Left ventricle myocardium superior (tissue), 1 donor: ENCODE measurements at regions not wholly inside any gene's neighbourhood (a gene's known extent, or its start where the extent isn't known, plus 50 kb on each side); places are given as distances from the start of the nearest gene placed in this dataset.
A peak's percentile ranks its signal among the peaks of the same experiment; 100 is the strongest.
"Not testable (repeated sequence)": the region's sequence is repeated elsewhere in the genome, so short reads cannot be mapped to it uniquely, and the experiment has no call there.

ENCODE experiments used
- ATAC-seq: fragments of 200-7000 bp; cut with Tn5 transposase; one replicate; pipeline ENCODE4 v1.9.1; 2020; ENCODE audit warnings: mild to moderate bottlenecking, moderate library complexity
- DNase-seq: peaks from one replicate; pipeline ENCODE4 v3.0.0-alpha.2; 2020
- intact Hi-C: fragments of 100-400 bp; cut with micrococcal nuclease; formaldehyde crosslinking; loops from one replicate; pipeline ENCODE4 v1.11.0; 2022
- donor health status: DM: no; HTN: yes; CAD: no; lungs with severe emphysema.

- ATAC-seq (no peak), DNase-seq (no peak)
- intact Hi-C loops, result no loop called here
Observed at GRCh38 chr9:119880361-119880760, 511.1 kb upstream of the BRINP1 start.

GRCh38 chr9:119877306-119877705, 508.1 kb upstream of the BRINP1 start:
- ATAC-seq (no peak), DNase-seq (no peak)
- intact Hi-C loops, result no loop called here

GRCh38 chr9:119873877-119874276, 504.6 kb upstream of the BRINP1 start:
- ATAC-seq, result no peak
- intact Hi-C loops, result no loop called here
- no peak for DNase-seq

GRCh38 chr9:119870251-119870650, 501.0 kb upstream of the BRINP1 start:
- DNase-seq, intact Hi-C loops, ATAC-seq: not testable (repeated sequence)

GRCh38 chr9:119868694-119869093, 499.5 kb upstream of the BRINP1 start:
- ATAC-seq, result no peak
- DNase-seq, result no peak
- intact Hi-C loops, result no loop called here

- intact Hi-C loops, result no loop called here
- DNase-seq, result no peak
- ATAC-seq, result peak; percentile 88
Observed at GRCh38 chr9:119861842-119862241, 492.6 kb upstream of the BRINP1 start.

- intact Hi-C loops, result no loop called here
- DNase-seq (no peak), ATAC-seq (peak; percentile 60)
Observed at GRCh38 chr9:119859128-119859527, 489.9 kb upstream of the BRINP1 start.

GRCh38 chr9:119853126-119853525, 483.9 kb upstream of the BRINP1 start:
- no peak for DNase-seq
- no peak for ATAC-seq
- intact Hi-C loops, result no loop called here

- intact Hi-C loops, result no loop called here
- no peak for ATAC-seq
- no peak for DNase-seq
Observed at GRCh38 chr9:119852390-119852789, 483.2 kb upstream of the BRINP1 start.

GRCh38 chr9:119844431-119844830, 475.2 kb upstream of the BRINP1 start:
- DNase-seq (no peak), ATAC-seq (no peak)
- intact Hi-C loops, result no loop called here

- ATAC-seq, result no peak
Observed at GRCh38 chr9:119841016-119841415, 471.8 kb upstream of the BRINP1 start.

GRCh38 chr9:119839888-119840287, 470.7 kb upstream of the BRINP1 start:
- ATAC-seq (no peak), DNase-seq (no peak)
- intact Hi-C loops, result no loop called here

More at GRCh38 chr9:119841016-119841415, 471.8 kb upstream of the BRINP1 start:
- no peak for DNase-seq
- intact Hi-C loops, result no loop called here

- no peak for DNase-seq
- intact Hi-C loops, result no loop called here
- ATAC-seq, result no peak
Observed at GRCh38 chr9:119838210-119838609, 469.0 kb upstream of the BRINP1 start.

- intact Hi-C loops, result no loop called here
- no peak for DNase-seq
- no peak for ATAC-seq
Observed at GRCh38 chr9:119836036-119836435, 466.8 kb upstream of the BRINP1 start.

GRCh38 chr9:119834064-119834620, 464.9 kb upstream of the BRINP1 start:
- intact Hi-C loops, result no loop called here
- DNase-seq, result no peak
- ATAC-seq, result no peak

- intact Hi-C loops, result no loop called here
Observed at GRCh38 chr9:119831309-119831708, 462.1 kb upstream of the BRINP1 start.

GRCh38 chr9:119829748-119830147, 460.5 kb upstream of the BRINP1 start:
- intact Hi-C loops, result no loop called here
- no peak for ATAC-seq
- DNase-seq, result no peak

More at GRCh38 chr9:119831309-119831708, 462.1 kb upstream of the BRINP1 start:
- DNase-seq, result no peak
- no peak for ATAC-seq

- DNase-seq, result no peak
- no peak for ATAC-seq
- intact Hi-C loops, result no loop called here
Observed at GRCh38 chr9:119829186-119829585, 460.0 kb upstream of the BRINP1 start.

- peak; percentile 26 for DNase-seq
Observed at GRCh38 chr9:119827526-119827925, 458.3 kb upstream of the BRINP1 start.

GRCh38 chr9:119827126-119827525, 457.9 kb upstream of the BRINP1 start:
- DNase-seq (no peak), ATAC-seq (no peak)
- intact Hi-C loops, result no loop called here

More at GRCh38 chr9:119827526-119827925, 458.3 kb upstream of the BRINP1 start:
- intact Hi-C loops, result no loop called here
- ATAC-seq, result peak; percentile 54

GRCh38 chr9:119818726-119819435, 449.6 kb upstream of the BRINP1 start:
- intact Hi-C loops, result no loop called here
- ATAC-seq (no peak), DNase-seq (no peak)
